Activated gamma-delta T cell treated with anti-CD3 and anti-CD28 coated beads, Interleukin-2, amount 50 U/mL, for 16 hours (primary cell): ENCODE measurements at regions not wholly inside any gene's neighbourhood (a gene's known extent, or its start where the extent isn't known, plus 50 kb on each side); places are given as distances from the start of the nearest gene placed in this dataset.

Experiments
- DNase-seq: peaks from one replicate; pipeline ENCODE4 v3.0.0-alpha.2; 2020; ENCODE audit warnings: low read depth

DNA sequence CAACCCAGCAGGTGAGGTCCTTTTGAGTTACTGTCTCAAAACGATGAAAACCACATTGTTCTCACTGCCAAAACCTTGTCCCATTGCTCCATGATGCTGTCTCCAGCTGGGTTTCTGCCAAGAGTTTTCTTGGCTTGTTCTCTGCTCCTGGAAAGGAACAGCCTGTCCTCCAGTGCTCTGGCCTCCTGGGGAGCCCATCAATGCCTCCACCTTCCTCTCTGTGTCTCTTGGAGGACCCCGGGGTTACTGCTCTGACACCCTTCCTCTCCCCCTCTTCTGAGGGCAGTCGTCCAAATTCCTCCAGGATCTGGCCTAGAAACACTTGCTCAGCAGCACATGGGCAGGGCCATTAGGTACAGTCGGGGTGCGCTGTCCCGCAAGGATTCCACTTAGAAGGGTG lies 63.9 kb upstream of the RGMA start:
- no peak for DNase-seq

DNA sequence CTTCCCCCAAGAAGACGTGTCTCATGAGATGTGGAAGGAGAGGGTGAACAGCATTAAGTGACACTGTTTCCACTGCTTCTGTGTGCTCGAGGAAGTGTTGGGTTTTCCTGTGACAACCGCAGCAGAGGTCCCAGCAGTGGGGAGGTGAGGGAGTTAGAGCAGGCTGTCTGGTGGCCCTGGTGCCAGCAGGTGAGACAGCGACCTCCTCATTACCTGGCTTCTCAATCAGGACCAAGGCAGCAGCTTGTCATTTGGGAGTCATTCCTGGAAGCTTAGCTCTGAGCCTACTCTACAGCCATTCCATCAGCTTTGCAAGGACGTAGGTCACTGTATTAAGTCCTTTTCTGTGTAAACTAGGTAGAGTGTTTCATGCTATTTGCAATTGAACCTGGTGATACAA lies 63.3 kb upstream of the RGMA start:
- peak; percentile 34 for DNase-seq

DNA sequence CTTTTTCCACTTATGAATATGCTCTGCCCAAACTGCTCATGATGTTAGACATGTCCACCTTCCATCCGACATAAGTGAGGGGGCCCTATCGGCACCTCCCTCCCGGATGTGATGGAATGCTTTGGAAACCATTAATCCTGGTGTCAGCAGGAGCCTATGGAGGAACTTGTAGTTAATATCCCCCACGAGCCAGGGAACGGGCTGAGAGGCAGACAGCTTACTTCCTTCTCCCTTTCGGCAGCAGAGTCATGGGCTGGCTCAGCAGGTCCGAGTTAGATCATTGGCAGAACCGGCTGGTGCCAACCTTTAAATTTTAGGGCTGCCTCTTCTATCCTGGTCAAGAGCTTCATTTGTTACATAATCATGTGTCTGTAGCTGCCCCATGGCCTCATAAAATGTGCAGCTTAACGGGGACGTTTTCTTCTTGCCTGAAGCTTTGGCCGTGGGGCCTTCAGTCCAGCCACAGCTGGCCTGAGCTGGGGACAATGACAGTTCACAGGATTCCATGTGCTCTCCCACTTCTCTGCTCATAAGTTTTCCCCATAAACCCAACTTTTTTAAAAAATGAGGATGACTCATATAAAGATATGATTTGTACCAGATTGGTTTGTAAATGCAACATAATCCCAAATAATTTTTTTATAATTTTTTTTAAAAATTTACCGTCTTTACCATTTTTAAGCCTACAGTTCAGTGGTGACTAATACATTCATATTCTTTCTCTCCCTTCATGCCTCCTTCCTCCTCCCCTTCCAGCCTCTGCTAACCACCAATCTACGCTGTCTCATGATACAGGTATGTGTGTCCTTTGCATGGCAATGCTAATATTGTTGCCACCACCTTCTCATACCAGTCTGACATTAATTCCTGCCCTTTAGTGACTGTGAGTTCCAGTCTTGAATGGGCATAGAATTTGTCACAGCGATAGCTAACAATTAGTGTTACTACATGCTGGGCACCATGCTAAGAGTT lies 62.2 kb upstream of the RGMA start:
- DNase-seq, result no peak

DNA sequence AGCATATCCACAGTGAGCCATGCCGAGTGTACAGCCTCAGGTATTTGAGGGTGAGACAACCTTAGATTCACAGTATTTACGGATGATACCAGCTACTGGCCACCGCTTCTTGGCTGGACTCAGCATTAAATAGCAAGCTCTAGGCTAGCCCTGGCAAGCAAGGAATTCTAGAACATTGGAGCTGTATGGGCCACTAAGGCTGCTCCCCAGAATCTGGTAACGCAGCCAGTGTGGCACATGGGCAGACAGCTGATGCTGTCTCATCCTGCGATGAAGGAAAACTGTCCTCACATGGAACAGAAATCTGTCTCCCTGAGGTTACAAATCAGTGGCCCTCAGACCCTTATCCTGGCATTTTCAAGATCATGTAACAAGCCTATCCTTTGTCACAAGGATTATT lies 57.6 kb upstream of the RGMA start:
- no peak for DNase-seq

DNA sequence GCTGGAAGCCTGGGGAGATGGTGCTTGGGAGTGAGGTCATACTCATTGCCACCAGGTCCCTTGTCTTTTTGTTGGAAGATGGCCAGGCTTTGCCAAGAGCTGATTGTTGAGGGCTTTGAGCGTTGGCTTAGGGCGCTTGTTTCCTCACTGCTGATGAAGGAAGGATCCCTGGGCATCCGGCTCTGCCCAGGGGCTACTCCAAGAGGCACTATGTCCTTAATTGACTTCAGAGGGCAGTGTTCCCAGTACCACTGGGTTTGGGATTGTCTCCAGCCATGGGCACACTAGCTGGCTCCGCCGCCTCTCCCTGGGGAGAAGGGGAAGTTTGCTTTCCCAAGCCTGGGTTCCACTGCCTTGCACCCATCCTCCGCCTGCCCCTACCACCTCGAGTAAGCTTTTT lies 57.2 kb upstream of the RGMA start:
- DNase-seq, result no peak

DNA sequence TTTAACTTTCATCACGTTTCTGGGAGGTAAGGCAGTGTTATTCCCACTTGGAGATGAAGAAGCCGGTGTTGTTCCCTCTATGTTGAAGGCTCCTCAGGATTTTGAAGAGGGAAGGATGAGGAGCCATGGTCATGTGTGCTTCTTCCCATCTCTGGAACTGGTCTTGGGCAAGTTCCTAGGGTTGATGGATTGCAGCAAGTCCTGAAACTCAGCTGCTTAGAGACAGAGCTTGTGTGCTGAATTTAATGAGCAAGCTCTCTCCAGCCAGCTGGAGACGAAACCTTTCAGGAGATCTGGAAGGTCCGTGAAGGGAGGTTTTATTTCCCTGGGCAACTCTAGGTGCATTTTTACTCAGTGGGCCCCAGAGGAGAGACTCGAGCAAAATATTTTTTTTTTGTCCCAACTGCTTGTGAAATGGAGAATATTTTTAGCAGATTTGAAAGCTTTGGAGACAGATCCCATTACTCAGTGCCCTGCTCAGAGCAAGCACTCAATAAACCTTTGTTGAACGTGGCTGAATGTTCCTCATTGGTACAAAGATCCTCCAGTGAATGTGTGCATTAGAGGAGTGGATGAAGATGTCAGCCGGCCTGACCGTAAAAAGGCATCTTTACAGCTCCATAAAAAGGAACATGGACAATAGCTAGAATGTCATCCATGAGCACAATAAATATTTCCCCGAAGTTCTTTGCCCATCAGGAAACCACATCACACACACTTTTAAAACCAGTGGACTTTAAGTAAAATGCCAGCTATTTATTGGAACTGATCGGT lies 55.6 kb upstream of the RGMA start:
- DNase-seq, result no peak

DNA sequence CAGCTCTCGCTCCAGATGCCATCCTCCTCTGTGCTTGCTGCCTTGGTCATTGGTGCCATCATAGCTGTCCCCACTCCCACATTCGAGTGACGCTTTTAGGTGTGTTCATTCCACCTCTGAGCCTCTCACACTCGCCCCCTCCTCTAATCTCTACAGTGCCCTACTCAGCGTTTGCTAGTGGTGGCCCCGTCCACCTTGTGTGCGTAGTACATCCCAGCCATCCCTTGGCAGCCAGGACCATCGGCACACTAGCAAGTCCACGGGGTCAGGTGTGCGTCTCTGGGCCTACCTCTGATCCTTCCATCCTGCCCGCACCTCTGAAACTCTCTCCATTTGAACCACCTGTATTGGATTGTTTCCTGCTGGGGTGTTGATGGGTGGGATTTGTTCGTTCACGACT lies 54.2 kb upstream of the RGMA start:
- DNase-seq, result no peak

DNA sequence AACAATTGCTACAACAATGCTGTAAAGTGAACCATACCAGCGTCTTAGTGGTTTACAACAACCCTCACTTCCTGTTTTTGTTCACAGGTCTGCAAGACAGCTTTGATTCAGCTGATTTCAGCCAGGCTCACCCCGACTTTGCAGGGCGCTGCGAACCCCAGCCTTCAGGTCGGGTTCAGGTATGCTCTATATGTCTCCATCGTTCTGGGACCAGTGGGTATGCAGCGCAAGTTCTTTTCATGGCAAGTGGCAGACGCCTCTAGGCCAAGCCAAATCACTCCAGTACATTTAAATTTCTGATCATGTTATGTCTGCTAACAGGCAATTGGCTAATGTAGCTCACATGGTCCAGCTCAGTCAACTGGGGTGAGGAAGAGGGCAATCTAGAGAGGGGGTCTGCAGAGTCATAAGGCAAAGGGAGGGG lies 52.4 kb upstream of the RGMA start:
- DNase-seq, result peak; percentile 31

DNA sequence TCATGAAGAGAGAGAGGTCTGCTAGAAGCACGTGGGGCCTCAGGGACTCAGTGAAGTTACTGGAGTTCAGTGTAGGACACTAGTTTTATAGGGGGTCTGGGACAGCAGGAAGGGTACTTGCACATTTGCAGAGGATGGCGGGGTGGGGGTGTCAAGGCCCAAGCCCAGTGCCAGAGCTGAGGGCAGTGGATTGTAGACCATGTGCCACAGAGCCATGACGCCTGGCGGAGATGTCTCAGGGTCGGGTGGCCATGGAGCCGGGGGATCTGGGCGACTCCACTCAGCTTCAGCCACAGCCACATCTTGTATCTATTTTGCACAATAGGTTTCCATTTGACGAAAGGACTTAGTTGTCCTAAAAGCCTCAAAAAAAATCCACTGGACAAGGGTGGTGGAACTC lies 50.4 kb upstream of the RGMA start:
- no peak for DNase-seq

DNA sequence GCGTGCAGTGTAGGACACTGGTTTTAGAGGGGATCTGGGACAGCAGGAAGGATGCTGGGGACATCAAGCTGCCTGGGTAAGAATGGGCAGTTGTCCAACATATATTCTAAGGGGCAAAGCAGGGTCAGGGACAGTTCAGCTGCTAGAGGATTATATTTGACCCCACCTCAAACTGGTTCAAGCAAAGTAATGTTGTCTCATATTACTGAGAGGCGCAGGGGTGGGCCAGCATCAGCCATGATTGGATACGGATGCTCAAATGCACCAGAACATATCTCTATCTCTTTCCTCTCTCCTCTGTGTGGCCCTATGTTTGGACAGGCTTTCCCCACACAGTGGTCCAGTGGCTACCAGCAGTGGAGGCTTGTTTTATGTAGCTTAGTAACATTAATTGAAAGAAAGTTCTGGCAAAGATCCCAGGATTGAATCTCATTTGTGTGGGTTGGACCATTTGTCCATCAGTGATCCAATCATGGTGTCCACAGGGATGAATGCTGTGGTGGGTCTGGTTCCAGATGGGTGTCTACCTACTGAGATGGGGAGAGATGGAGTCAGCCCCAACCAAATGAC lies 49.8 kb upstream of the RGMA start:
- no peak for DNase-seq
